Eye (tissue), 1 donor: ENCODE measurements at regions not wholly inside any gene's neighbourhood (a gene's known extent, or its start where the extent isn't known, plus 50 kb on each side); places are given as distances from the start of the nearest gene placed in this dataset.

ENCODE experiments used
- DNase-seq: peaks from one replicate; pipeline ENCODE4 v3.0.0-alpha.2; 2015

GRCh38 chr20:55252521-55252920 lies 752.8 kb downstream of the CBLN4 start:
- no peak for DNase-seq

GRCh38 chr20:55251170-55251569 lies 754.1 kb downstream of the CBLN4 start:
- DNase-seq: no peak

- no peak for DNase-seq
Measured at GRCh38 chr20:55242853-55243252, 762.5 kb downstream of the CBLN4 start.

GRCh38 chr20:55239269-55239668 lies 763.9 kb downstream of the DOK5 start:
- no peak for DNase-seq

DNA sequence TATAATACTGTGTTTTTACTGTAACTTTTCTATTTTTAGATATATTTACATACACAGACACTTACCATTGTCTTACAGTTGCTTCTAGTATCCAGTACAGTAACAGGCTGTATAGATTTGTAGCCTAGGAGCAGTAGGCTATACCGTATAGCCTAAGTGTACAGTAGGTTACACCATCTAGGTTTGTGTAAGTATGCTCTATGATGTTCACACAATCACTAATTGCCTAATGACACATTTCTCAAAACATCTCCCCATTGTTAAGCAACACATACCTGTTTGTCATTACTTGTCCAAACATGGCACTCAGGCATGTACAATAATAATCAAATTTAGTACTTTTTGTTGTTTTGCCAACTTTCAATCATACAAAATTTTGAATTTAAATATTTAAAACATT lies 757.3 kb downstream of the DOK5 start:
- no peak for DNase-seq

DNA sequence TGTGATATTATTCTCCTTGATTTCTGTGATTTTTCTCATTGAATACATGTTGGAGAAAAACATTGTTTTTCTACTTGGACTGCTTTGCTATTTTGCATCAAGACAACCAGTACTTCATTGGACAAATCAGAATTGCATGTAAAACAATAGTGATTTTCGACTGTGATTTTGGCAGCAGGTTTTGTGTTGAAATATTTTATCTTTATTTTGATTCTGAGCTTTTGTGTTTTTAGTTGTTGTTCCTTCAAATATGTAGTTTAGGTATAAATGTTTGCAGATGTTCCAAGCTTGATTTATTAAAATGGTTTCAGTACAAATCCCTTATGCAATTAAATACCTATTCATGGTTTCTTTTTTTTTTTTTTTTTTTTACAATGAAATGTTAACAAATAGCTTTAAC lies 754.1 kb downstream of the DOK5 start:
- no peak for DNase-seq

DNA sequence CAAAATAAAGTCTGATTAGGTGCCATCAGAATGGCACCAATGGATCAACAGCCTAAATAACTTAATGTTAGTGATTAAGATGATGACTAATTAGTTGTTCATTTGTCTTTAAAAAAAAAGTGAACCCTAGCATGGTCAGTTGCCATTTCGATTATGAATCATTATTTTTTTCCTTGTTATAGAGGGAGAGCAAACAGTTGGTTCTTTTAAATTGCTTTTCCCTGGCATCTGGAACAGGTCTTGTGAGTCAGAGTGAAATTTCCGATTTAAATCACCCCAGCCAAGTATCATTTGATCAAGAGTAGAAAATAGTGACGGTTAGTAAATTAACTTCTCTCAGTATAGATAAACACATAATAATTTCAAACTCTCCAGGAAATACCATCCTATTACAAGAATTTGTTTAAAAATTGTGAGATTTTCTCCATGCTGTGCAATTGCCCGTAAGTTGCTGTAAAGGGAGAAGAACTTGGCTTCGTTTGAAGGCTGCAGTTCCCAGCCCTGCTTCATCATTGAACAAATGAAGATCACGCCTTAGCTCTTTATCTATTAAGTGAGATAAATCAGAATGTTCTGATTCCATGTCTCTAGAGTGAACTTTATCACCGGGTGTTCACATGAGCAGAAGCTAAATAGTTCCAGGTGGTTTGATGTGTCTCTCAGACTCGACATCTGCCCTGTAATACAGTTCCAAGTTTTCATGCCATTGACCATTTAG lies 741.3 kb downstream of the DOK5 start:
- no peak for DNase-seq

- DNase-seq: no peak
Measured at GRCh38 chr20:55213653-55214052, 738.3 kb downstream of the DOK5 start.

DNA sequence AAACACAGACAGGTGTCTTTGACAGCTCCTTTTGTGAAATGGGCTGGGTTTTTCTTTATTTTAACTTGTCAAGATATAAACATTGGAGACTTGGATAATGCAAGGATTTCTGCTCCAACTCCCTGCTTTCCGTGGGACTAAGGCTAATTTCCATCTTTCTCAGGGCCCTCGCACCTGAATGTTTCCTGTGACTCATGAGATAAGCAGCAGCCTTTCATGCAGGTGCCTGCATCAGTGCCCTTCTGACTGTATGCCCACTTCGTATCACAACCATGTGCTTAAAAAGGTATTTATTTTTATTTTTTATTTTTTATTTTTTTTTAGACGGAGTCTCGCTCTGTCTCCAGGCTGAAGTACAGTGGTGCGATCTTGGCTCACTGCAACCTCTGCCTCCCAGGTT lies 736.1 kb downstream of the DOK5 start:
- no peak for DNase-seq

GRCh38 chr20:55205665-55206064 lies 730.3 kb downstream of the DOK5 start:
- DNase-seq: no peak

DNA sequence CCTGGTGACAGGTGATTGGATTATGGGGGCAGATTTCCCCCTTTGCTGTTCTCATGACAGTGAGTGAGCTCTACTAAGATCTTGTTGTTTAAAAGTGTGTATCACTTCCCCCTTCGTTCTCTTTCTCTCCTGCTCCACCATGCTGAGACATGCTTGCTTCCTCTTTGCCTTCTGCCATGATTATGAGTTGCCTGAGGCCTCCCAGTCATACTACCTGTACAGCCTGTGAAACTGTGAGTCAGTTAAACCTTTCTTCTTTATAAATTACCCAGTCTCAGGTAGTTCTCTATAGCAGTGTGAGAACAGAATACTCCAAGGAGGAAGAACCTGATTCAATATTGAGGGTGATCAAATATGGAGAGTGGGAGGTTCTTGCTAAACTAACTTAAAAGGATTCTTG lies 724.9 kb downstream of the DOK5 start:
- no peak for DNase-seq

DNA sequence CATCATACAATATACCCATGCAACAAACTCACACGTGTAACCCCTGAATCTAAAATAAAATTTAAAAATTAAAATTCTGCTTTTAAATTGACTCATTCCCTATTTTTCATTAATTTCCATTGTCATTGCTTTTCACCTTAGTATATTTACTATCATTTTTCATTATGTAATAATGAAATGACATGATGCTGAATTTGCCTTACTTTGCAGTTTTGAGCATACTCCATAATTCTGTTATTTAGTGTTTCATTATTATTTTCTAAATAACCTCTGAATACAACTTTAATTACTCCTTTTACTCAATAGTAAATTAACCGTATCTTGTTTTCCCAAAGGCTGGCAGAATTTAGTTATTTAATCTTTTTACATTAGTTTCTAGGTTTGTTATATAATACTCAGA lies 719.6 kb downstream of the DOK5 start:
- DNase-seq: no peak

DNA sequence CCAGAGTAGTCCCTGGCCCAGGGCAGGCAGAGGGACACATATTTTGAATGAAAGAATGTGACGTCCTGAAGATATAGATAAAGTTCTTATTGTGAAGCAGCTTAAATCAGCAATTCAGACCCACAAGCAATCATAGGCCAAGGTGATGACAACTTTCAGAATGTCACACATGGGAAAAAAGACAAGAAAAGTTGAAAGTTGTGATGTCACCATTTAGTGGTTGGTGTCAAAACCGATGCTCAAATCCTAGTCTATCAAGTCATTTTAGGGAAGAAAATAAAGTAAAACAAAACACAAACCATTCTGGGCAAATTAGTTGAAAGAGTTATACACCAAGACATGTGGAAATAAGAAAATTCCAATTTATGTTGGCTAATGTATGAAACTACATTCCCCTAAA lies 710.8 kb downstream of the DOK5 start:
- no peak for DNase-seq

DNA sequence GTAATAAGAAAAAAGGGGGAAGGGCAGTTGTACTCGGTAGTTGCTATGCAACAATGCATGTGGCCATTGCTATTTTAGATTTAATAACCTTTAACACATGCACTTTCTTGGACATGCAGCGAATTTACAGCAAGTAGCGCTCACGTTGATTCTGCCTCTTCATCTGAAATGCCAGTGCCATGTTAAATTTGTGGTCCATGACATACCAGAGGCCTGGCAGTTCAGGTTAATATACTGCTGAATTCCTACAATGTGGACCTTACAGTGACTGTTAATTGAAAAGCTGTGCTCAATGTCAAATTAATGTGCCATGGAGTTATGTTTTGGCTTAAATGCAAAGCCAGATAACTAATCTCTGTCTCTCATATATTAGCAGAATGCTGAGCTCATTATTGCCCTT lies 699.7 kb downstream of the DOK5 start:
- DNase-seq: peak; percentile 30

- DNase-seq: no peak
Measured at GRCh38 chr20:55174635-55175034, 699.2 kb downstream of the DOK5 start.

- DNase-seq: no peak
Measured at GRCh38 chr20:55174172-55174571, 698.8 kb downstream of the DOK5 start.

DNA sequence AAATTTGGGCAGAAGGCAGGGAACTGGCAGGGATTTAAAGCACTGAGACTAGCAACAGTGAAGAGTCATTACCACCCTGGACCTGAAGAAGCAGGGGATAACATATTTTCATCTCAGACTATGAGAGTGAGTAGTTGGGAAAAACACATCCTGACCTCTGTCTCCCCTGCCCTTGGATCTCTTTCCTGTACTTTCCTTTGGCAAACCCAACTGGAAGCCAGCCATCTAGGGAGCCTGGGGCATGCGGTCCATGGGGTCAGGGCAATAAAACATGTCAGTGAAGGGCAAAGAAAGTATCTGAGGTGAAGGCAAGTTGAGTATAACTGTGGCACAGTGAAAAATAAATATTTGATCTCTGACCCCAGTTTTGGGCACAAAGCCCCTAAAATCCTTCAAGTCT lies 698.2 kb downstream of the DOK5 start:
- no peak for DNase-seq

- DNase-seq: no peak
Measured at GRCh38 chr20:55172310-55173002, 697.1 kb downstream of the DOK5 start.

- peak; percentile 59 for DNase-seq
Measured at GRCh38 chr20:55166063-55166462, 690.7 kb downstream of the DOK5 start.

DNA sequence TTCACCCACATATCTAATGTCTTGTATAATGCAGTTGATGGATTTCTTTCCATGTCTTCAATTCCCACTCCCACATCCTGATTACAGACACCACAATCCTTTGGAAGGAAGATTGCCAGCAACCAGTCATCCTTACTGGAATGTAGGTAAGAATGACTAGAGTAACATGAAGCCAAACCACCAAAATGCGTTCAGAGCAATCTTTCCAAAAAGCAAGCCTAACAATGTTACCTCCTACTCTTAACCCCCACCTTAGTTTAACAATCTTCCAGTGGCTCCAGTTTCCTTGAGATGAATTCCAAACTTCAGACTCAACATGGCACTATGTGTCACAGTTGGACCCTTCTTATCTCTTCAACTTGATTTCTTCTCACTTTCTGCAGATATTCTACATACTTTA lies 685.6 kb downstream of the DOK5 start:
- no peak for DNase-seq

- DNase-seq: no peak
Measured at GRCh38 chr20:55160037-55160436, 684.6 kb downstream of the DOK5 start.

DNA sequence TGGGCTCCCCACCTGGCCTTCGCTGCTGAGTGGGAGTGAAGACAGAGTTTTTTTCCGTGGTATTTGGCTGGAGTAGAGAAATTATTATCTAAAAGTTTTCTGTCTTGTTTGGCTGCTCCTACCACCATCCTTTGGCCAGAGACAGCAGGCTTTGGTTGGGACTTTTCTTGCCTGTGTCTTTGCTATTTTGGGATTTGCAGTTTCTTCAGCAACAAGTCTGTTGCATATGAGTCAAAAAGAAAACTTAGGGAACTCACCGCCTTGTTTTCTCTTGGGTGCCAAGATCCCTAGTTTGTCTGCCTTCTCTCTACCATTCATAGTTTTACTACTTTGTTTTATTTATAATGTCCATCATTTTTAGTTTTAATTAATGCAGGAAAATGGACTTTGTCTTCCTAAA lies 683.8 kb downstream of the DOK5 start:
- no peak for DNase-seq

DNA sequence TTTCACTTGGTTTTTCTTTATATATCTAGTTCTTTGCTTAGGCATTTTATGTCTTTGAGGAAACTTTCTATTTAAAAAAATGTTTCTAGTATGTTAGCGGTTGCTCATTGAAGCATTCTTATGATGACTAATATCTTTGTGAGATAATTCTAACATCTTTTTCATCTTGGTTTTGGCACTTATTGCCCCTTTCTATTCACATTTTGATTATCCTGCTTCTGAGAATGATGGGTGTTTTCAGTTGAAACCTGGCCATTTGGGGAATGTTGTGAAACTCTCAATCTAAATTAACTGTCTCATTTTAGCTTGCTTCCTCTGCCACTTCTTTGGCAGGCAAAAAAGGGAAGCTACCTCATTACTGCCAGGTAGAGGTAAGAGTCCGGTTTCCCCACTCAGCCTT lies 683.1 kb downstream of the DOK5 start:
- no peak for DNase-seq

DNA sequence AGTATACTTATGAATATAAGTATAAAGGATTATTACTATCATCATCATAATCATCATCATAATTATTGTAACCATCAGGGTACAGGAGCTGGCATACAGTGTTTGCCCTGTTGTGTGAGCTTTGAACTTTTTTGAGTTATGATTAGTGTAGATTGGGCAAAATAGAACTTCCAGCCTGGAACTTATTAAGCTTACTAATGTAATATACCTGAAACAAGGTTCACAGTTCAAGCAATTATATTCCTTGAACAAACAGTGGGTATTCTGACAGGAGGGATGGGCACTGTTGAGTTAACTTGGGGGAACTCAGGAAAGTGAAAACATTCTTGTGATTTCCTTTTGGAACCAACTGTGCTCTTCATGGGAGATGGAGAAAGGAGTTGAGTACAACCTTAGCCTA lies 680.0 kb downstream of the DOK5 start:
- DNase-seq: no peak
